Frontal cortex (tissue), 3 donors: ENCODE measurements at regions not wholly inside any gene's neighbourhood (a gene's known extent, or its start where the extent isn't known, plus 50 kb on each side); places are given as distances from the start of the nearest gene placed in this dataset.

Source experiments
- DNase-seq, 2 donors: peaks; one replicate each; pipeline ENCODE4 v3.0.0; 2012; ENCODE audit warnings: low spot score in 2 of 2
- FAIRE-seq: peaks from 2 replicates; lab custom pipeline; 2012; peaks lifted over from hg19 to GRCh38; lab: Jason Lieb, UNC
- donor health status: control.
- donor health status: control.
- donor health status: control.

DNA sequence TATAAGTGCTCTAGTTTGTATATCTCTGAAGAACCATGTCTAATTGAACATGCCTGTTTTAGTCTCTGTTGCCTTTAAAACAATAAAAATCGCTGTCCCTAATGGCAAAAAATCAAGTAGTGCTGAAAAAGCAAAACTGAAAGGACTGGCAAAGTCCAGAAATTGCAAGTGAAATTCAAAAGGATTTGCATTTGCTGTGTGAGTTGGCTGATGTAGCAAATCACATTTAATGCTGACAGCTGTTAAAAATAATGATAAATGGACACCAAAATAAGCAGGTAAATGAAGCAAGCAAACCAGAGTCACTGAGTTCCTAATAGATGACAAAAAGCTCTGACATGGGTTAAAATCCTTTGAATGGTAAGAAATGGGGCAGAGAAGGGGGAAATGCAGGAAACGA is 874.1 kb downstream of the GRM8 start:
- FAIRE-seq = no peak
- DNase-seq = no peak

DNA sequence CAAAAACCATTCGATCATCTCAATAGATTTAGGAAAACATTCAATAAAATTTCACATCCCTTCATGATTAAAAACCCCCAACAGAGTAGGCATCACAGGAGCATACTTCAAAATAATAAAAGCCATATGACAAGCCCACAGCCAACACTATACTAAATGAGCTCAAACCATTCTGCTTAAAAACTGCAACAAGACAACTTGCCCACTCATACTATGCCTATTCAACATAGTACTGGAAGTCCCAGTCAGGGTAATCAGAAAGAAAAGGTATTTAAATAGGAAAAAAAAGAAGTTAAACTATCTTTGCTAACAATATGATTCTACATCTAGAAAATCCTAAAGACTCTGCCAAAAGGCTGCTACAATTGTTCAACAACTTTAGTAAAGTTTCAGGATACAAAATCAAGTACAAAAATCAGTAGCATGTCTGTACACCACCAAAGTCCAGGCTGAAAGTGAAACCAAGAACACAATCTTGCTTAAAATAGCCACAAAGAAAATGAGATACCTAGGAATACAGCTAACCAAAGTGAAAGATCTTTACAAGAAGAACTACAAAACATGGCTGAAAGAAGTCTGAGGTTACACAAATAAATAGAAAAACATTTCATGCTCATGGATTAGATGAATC is 882.6 kb downstream of the GRM8 start:
- FAIRE-seq = no peak
- DNase-seq = no peak

DNA sequence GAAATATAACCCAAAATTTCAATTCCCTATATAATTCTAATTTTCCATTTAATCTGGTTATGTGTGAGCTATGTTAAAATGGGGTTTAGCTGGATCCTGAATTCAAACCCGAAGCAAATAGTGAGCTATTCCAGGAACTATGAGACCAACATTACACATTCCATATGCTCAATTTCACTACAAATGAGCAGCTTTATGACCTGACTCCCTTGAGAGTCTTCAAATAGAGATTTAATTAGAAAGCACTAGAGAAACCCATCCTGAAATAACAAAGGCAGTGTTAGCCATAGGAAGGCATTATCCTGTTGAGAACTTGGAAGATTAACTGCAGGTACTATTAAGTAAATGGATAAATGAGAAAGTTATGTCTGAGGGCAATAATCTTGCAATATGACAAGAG is 890.0 kb downstream of the GRM8 start:
- FAIRE-seq = no peak
- no peak for DNase-seq

DNA sequence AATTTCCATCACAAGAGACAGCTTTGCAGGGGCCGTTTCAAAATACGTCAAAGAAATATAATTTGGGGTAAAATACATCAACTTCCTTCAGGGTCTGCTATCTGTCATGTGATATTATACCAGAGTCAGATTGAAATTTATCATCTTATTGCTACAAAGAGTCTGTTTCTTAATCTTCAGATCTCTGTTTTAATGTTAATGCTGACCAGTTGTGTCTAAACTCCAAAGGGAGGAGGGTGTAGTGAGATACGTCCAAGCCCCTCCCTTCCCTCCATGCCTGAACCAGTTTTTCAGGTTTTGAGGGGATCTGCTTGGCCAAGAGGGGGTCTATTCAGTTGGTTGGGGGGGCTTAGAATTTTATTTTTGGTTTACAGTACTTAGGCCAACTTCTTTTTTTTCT is 891.6 kb downstream of the GRM8 start:
- DNase-seq (no peak), FAIRE-seq (no peak)

DNA sequence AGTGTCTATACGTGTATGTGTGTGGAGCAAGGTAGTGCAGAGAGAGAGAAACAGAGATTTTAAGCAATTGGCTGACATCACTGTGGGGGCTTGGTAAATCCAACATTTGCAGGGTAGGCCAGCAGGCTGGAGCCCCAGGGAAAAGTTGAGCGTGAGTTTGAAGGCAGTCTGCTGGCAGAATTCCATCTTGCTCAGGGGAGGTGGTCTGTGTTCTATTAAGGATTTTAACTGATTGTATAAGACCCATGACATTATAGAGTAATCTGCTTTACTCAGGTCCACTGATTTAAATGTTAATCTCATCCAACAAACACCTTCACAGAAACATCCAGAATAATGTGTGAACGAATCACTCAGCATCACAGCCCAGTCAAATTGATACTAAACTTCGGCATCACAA is 912.9 kb downstream of the GRM8 start:
- DNase-seq = no peak
- no peak for FAIRE-seq

DNA sequence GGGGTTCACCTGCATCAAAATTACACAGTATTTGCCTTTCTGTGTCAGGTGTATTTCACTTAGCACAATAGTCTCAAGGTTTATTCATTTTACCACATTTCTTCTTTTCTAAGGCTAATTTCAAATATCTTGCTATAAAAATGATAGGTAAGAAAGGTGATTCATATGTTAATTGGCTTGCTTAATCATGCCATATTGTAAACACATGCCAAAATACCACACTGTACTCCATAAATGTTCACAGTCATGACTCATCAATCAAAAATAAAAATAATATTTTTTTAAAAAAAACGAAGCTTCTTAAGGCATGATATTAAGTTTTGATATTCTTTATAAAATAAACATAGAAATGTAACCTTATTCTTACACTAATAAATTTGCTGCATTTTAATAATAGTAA is 947.1 kb downstream of the GRM8 start:
- FAIRE-seq (no peak), DNase-seq (no peak)

DNA sequence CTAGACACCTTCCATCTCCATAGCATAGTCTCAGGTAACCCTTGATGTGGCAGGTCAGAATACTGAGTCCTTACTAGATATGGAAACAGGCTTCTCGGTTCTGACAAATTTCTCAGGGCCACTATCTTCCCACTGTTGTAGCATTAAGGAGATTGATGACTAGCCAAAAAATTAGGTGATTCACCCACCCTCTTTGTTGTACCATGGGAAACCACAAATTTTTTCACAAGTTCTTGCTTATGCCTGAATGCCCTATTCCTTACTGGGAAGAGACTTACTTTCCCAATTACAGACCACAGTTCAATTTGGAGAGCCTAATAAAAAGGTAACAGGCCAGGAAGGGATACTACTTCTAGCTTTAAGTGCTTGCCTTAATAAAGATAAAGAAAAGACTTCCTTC is 948.8 kb downstream of the GRM8 start:
- DNase-seq (no peak), FAIRE-seq (no peak)

DNA sequence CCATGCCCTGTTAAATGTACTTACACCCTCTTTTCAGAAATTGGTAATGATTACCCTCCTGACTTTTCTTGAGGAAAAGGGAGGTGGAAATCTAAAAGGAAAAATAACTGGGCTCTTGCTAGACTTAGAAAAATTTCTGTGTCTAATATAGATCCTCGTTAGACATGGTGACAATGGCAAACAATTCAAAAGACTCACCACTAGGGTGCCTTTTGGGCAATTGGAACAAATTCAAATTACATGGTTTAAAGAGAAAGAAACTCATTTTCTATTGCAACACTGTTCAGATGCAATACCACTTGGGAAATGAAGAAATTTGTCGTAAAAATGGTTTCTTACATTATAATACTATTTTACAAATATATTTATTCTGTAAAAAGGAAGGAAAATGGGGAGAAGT is 950.1 kb downstream of the GRM8 start:
- FAIRE-seq (no peak), DNase-seq (no peak)

DNA sequence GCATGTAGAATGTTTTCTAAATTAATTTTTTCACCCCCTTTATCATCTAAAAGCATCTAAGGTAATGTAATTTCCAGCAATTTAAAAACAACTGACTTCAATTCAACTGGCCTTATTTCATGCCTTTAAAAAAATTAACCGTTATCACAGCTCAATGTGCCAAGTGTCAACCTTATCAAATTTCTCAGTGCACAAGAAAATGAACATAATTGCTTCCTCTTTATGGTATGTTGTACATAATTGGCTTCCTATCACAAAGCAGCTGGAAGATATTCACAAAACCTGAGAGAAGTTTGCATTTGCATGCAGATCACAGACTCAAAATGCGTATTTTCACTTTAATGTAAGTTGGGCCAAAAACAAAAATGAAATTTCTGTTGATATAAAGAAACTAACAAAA is 966.4 kb downstream of the GRM8 start:
- FAIRE-seq (no peak), DNase-seq (no peak)

DNA sequence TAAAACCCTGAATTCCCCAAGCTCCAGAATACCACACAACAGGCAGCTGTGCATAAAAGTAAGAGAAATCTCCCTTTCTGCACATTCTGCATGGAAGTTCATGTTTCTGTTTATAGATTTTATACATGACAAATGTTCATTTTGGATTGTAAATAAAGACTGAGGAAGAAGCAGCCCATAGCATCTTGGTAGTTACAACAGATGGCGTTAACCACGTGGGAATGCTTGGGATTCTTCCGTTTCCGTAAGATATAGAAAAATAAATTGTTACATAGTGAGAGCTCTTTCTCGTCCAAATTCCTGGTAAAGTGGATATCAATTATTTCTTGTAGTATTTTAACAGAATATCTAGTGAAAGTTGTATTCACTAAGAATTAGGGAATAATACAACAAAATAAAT is 1016.5 kb downstream of the GRM8 start:
- DNase-seq = no peak
- FAIRE-seq = no peak

DNA sequence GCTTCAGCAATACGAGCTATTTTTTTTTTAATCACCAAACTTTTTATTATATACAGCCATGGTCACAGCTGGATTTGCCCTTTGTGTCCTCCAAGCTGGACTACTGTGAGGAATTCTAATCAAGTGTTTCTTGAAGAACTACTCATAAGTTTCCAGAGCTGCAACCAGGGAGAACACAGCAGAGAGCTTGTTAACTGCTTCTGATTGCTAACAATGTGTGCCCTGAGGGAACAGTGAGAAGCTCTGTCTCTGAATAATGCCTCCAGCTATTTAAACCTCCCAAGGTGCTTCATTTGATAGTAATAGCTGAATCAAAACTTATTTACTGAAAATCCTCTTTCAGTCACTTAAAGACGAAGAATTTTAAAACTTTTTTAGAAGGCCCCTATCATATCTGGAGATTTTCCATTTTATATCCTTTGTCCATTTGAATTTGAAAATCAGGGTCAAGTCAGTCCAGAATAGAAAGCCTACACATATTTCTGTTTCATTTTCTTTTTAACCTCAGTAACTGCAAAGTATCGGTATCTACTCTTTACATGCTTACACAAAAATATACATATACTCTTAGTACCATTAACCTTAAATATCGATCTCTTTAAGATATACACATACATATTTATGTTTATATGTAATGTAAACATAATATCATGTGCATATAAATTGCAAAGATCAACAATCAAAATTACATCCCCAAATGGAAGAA is 1024.2 kb downstream of the GRM8 start:
- no peak for FAIRE-seq
- no peak for DNase-seq

DNA sequence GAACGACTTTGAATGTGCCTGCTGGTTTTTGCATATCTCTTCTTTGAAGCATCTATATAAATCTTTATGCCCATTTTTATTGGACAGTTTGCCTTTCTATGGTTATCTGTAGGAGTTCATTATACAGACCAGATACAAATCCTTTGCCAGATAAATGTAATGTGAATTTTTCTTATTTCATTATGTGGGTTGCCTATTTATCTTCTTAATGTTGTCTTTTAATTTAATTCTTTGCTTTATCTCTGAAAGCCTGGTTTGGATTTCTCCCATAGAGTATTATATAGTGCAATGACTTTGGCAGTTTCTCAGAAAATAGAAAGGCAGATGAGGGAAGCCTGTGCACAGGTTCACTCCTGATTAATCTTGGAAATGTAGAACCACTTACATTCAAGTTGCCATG is 1025.1 kb downstream of the GRM8 start:
- FAIRE-seq (no peak), DNase-seq (no peak)

DNA sequence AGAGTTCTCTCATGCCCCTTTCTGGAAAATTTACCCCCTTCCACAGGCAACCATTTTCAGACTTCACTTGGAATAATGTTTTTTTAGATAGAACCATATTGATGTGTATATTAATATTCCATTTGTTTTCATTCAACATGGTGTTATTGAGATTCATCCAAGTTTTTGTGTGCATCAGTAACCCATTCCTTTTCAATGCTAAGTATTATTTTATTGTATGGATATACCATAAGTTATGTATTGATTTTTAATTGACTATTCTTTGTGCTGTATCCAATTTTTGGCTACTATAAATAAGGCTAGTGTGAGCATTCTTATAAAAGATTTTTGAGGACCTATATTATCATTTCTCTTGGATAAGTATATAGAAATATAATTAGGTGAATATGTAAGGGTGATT is 1025.7 kb downstream of the GRM8 start:
- DNase-seq (no peak), FAIRE-seq (no peak)

DNA sequence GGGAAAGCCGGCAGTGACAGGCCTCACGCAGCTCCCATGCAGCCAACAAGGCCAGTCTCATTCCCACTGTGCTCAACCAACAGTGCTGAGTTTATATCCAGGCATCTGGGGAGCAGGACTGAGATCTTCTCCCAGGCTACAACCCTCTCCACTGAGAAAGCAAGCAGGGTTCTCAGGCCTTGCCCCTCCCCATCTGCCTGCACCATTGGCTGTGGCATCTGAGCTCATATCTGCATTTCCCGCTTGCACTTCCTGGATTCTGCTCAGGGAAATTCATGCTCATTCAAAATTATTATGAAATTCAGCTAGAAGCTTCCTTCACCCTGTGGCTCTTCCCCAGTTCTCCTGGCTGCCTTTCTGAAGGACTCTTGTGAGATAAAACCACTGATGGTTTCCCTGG is 1029.0 kb downstream of the GRM8 start:
- DNase-seq = no peak
- FAIRE-seq = no peak

DNA sequence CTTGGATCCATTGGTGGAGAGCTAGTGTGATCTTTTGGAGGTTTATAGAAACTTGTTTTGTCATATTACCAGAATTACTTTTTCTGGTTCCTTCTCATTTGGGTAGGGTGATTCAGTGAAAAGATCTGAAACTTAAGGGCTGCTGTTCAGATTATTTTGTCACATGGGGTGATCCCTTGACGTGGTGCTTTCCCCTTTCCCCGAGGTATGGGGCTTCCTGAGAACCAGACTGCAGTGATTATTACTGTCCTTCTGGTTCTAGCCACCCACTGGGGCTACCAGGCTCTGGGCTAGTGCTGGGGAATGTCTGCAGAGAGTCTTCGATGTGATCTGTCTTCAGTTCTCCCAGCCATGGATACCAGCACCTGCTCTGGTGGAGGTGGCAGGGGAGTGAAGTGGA is 1030.0 kb downstream of the GRM8 start:
- no peak for FAIRE-seq
- DNase-seq = no peak

DNA sequence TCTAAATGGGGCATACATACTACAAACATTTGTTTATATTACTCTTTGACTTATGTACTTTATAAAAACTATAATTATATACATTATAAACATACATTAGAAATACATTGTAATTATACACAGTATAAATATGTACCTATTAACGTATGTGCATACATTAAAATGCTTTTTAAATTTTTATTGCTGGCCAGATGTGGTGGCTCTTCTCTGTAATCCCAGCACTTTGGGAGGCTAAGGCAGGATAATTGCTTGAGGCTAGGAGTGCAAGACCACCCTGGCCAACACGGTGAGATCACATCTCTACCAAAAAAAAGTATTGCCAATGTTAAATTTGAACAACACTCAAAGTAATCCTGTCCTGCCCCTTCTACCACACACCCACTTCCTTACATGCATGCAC is 1037.0 kb downstream of the GRM8 start:
- DNase-seq (no peak), FAIRE-seq (no peak)

DNA sequence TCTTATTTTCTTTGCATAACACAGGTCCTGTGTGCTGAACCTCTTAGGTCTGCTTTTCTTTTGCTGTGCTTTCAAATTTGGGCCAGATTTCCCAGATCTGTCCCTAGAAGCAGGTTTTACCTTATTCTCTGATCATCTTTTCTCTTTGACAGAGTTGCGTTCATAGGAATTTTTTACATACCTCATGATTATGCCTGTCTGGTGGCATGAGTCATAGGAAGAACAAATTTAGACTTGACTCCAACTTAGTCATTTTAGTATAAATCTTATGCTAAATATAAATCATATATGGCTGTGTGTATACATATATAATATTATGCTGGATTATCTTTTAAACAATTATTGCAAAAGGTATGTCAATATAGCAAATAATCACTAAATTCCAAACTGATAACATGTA is 1038.9 kb downstream of the GRM8 start:
- DNase-seq = no peak
- FAIRE-seq = no peak

DNA sequence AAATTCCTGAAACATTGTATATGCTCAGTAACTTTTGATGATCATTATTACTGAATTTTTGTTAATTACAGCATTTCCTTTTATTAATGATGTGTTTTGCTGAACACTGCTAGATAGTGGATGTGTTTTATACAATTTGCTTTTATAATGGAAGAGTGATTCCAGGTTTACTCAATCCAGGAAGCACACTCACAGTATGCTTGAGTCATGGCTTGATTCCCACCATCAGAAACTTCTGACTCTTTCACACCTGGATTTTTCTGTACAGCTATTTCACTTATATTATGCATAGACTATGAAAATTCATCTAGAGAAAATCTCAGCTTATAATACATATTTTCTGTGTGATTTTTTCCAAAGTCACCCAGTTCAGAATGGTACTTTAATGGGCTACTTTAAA is 1040.9 kb downstream of the GRM8 start:
- DNase-seq (no peak), FAIRE-seq (no peak)

DNA sequence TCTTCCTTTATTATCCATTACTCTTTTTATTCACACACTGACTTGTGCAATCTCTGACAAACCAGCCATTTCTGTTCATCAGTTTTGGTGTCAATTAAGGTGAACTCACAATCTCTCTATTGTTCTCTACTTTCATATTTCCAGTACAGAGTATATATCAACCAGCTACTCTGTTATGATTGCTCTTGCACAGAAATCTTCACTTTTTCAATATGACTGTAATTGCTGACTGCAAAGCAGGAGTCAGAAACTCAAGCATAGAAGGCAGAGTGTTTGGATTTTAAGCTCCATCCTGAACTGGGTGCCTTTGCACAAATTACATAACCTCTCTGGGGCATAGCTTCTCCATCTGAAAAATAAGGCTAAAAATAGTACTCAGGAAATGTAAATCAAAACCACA is 1042.0 kb downstream of the GRM8 start:
- DNase-seq = no peak
- no peak for FAIRE-seq

DNA sequence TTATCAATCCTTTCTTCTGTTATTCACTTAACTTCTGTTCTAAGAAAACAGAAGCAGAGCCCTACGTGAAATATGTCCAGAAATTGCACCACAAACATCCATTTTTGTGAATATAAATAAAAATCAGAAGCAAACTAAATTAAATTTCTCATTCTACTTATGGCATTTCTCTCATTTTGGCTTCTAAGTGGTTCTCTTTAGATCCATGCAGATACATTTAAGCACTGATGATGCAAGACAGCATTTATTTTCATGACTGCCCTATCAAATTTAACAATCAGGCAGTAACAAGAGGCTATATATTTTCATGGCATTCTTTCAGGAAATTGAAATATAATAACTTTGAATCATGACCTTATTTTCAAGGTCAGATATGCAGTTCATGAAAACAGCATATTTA is 1049.6 kb downstream of the GRM8 start:
- FAIRE-seq (no peak), DNase-seq (no peak)

DNA sequence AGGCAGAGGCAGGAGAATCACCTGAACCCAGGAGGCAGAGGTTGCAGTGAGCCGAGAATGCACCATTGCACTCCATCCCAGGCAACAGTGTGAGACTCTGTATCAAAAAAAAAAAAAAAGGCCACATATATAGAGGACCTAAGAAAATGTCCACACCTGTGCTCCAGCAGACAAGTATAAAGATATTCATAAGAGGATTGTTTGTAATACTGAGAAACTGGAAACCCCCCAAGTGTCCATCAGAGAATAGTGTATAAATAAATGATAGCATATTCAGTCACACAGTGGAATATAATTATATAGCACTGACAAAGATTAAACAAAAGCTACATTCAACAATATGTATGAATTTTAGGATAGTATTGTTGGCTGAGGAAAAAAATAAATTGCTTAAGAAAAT is 1050.6 kb downstream of the GRM8 start:
- FAIRE-seq = no peak

DNA sequence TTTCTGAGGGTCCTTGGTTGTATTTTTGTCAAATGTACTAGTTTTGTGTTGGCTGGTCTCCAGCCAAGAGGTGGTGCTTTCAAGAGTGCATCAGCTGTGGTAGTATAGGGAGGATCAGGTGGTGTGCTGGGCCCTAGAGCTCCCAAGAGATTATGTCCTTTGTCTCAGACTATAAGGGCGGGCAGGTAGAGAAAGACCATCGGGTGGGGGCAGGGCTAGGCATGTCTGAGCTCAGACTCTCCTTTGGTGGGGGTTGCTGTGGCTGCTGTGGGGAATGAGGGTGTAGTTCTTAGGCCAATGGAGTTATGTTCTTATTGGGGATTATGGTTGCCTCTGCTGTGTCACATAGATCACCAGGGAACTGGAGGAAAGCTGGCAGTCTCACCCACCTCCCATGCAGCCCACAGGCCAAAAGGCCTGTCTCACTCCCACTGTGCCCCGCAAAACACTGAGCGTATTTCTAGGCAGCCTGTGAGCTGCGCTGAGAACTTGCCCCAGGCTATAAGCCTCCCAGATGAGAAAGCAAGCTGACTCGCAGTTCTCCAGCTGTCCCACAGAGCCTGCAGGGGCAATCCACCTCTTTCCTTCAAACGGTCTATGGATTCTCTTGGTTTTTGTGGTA is 1066.7 kb downstream of the GRM8 start:
- DNase-seq (no peak), FAIRE-seq (no peak)

More for the DNA sequence above, 1050.6 kb downstream of the GRM8 start:
- DNase-seq = no peak
